Peyer's patch (tissue), 4 donors: ENCODE measurements at regions not wholly inside any gene's neighbourhood (a gene's known extent, or its start where the extent isn't known, plus 50 kb on each side); places are given as distances from the start of the nearest gene placed in this dataset.

Experiments
- DNase-seq, 3 donors: peaks; one replicate each; pipeline ENCODE4 v3.0.0-alpha.2; 2017 to 2019
- H3K27ac ChIP-seq, 4 donors: fragments of 200-600 bp; sonication (generic); one replicate each; pipeline ENCODE4 v1.5.1; 2016 to 2019
- H3K27me3 ChIP-seq, 2 donors: fragments of 200-600 bp; sonication (generic); one replicate each; pipeline ENCODE4 v1.5.1; 2019
- H3K36me3 ChIP-seq, 3 donors: fragments of 200-600 bp; sonication (generic); one replicate each; pipeline ENCODE4 v1.5.1; 2016 to 2019
- H3K4me1 ChIP-seq, 4 donors: fragments of 200-600 bp; sonication (generic); one replicate each; pipeline ENCODE4 v1.5.1; 2016 to 2019
- H3K4me3 ChIP-seq, 4 donors: fragments of 200-600 bp; sonication (generic); 1 replicate in 3 of 4; 2 replicates in 1 of 4; pipeline ENCODE4 v1.5.1; 2016 to 2019; ENCODE audit warnings: mild to moderate bottlenecking in 1 of 4
- H3K9me3 ChIP-seq, 4 donors: fragments of 200-600 bp; sonication (generic); one replicate each; pipeline ENCODE4 v1.5.1; 2016 to 2019; ENCODE audit warnings: mild to moderate bottlenecking in 1 of 4
- CTCF ChIP-seq, 6 experiments: fragments of 450-650 bp in 4 of 6; fragments of 200-600 bp in 2 of 6; sonication (generic) in 1 of 6; IDR thresholded peaks; one replicate each; pipeline ENCODE4 v1.5.1; 2017 to 2019; ENCODE audit warnings: antibody characterized with exemption in 6 of 6, mild to moderate bottlenecking in 3 of 6, moderate library complexity in 1 of 6
- POLR2A ChIP-seq, 2 donors: fragments of 450-650 bp; IDR thresholded peaks; one replicate each; pipeline ENCODE4 v1.5.1; 2017; ENCODE audit warnings: antibody characterized with exemption in 2 of 2, mild to moderate bottlenecking in 2 of 2, moderate library complexity in 2 of 2

GRCh38 chr10:59523851-59524250 lies 161.5 kb upstream of the FAM13C start:
- Histone ChIP-seq H3K27me3 (no peaks in the 10 kb centered on the region), H3K4me3 (no peak overlapping the region), H3K36me3 (no peaks in the 10 kb centered on the region), H3K27ac (no peak overlapping the region), H3K4me1 (no peaks in the 10 kb centered on the region), H3K9me3 (peaks cover 0 to 4% (median 0%) of the 10 kb centered on the region in 4 donors)
- no peak for DNase-seq
- no peak for TF ChIP-seq POLR2A (IDR thresholded peaks at IDR 0.05)
- no peak for TF ChIP-seq CTCF (IDR thresholded peaks at IDR 0.05)

GRCh38 chr10:59517996-59518395 lies 155.6 kb upstream of the FAM13C start:
- H3K4me1 ChIP-seq = no peaks in the 10 kb centered on the region
- H3K4me3 ChIP-seq = no peak overlapping the region
- H3K27me3 ChIP-seq = no peaks in the 10 kb centered on the region
- no peak for TF ChIP-seq POLR2A (IDR thresholded peaks at IDR 0.05)
- DNase-seq = no peak
- H3K9me3 ChIP-seq = no peaks in the 10 kb centered on the region
- no peak overlapping the region for H3K27ac ChIP-seq
- H3K36me3 ChIP-seq = no peaks in the 10 kb centered on the region

DNA sequence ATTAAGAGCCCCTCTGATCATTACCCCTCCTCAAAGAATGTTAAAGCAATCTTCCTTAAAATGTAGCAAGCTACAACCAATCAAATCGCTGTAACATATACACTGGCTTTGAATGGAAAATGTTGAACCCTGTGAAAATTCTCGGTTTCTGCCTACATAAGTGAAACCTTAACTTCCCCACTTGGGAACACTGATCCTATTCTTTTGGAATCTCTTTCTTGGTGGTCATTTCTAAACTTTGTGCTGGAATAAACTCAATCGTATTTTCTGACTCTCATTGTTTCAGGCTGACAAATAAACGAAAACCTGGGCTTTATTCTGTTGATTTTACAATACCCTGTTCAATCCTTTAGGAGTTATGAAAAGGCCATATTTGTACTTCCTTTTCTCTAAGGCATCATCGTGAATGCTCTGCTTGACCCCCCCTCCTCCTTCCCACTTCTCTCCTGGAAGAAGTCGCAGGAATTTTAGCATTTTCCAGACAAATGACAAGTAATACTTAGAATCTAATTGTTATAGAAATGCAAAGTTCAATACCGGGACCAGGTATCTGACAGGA lies 155.1 kb upstream of the FAM13C start:
- Histone ChIP-seq H3K36me3 (no peaks in the 10 kb centered on the region), H3K4me3 (no peak overlapping the region), H3K9me3 (no peaks in the 10 kb centered on the region), H3K27ac (no peak overlapping the region), H3K27me3 (no peaks in the 10 kb centered on the region), H3K4me1 (no peaks in the 10 kb centered on the region)
- DNase-seq = no peak
- TF ChIP-seq POLR2A (IDR thresholded peaks at IDR 0.05) (no peak), CTCF (IDR thresholded peaks at IDR 0.05) (no peak)

- no peaks in the 10 kb centered on the region for H3K4me1 ChIP-seq
- DNase-seq = no peak
- no peak for TF ChIP-seq CTCF (IDR thresholded peaks at IDR 0.05)
- no peak overlapping the region for H3K4me3 ChIP-seq
- H3K9me3 ChIP-seq = no peaks in the 10 kb centered on the region
- H3K27ac ChIP-seq = no peak overlapping the region
- no peaks in the 10 kb centered on the region for H3K27me3 ChIP-seq
- H3K36me3 ChIP-seq = no peaks in the 10 kb centered on the region
Measured at GRCh38 chr10:59513558-59513957, 151.2 kb upstream of the FAM13C start.

DNA sequence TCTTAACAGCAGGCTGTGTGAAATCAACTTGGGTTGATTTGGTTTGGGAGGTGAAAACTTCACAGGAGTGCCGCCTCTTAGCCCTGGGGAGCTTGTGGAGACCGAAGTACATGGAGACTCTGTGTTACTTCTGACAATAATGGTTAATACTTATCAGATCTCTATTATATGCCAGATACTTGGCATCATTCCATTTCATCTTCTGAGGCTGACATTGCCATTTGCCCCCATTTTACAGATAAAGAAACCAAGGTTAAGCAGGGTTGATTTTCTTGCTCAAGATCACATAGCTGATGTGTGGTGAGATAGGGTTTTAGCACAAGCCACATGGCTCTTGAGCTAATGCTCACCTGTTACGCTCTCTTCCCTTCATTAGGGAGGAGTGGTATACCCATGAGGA lies 150.6 kb upstream of the FAM13C start:
- Histone ChIP-seq H3K4me1 (no peaks in the 10 kb centered on the region), H3K36me3 (no peaks in the 10 kb centered on the region), H3K27me3 (no peaks in the 10 kb centered on the region), H3K4me3 (no peak overlapping the region), H3K27ac (no peak overlapping the region), H3K9me3 (no peaks in the 10 kb centered on the region)
- no peak for DNase-seq
- no peak for TF ChIP-seq POLR2A (IDR thresholded peaks at IDR 0.05)
- TF ChIP-seq CTCF (IDR thresholded peaks at IDR 0.05) = no peak

GRCh38 chr10:59508956-59509355 lies 146.6 kb upstream of the FAM13C start:
- Histone ChIP-seq H3K27me3 (no peaks in the 10 kb centered on the region), H3K4me3 (no peak overlapping the region), H3K4me1 (no peaks in the 10 kb centered on the region), H3K9me3 (no peaks in the 10 kb centered on the region), H3K27ac (no peak overlapping the region), H3K36me3 (no peaks in the 10 kb centered on the region)
- no peak for DNase-seq
- no peak for TF ChIP-seq CTCF (IDR thresholded peaks at IDR 0.05)
- no peak for TF ChIP-seq POLR2A (IDR thresholded peaks at IDR 0.05)
